ENCODE measurements at regions not wholly inside any gene's neighbourhood (a gene's known extent, or its start where the extent isn't known, plus 50 kb on each side); places are given as distances from the start of the nearest gene placed in this dataset.

DNA sequence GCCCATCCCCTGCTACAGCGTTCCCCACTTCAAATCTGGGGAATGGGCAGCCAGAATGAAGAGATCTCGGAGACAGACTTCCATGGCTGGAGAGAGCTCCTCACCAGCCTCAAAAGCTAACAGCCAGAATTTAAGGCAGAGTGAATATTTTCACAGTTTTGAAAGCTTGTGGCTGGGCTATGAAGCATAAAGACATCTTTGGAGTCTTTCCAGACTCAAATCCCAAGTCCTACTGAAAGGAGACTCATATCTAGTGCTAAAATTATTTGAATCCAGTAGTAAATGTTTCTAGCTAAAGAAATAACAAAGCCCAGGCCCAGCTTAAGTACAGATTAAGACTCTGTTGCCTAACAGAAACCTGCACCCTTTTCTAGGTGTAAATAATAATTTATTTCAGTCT, 628.4 kb upstream of the ALCAM start:
- ATAC-seq = no peak
- no peaks in the 10 kb centered on the region for H3K36me3 ChIP-seq (ENCODE audit: control insufficient read depth, insufficient read depth, low read length)
- CTCF ChIA-PET = no interaction called here
- H3K27me3 ChIP-seq (ENCODE audit: control insufficient read depth, insufficient read depth, low read length) = no peaks in the 10 kb centered on the region
- H3K9me3 ChIP-seq (ENCODE audit: control insufficient read depth, insufficient read depth, low read depth, low read length) = no peaks in the 10 kb centered on the region
- no peaks in the 10 kb centered on the region for H3K4me1 ChIP-seq (ENCODE audit: control insufficient read depth, insufficient read depth, low read length)
- TF ChIP-seq SIN3A (IDR thresholded peaks at IDR 0.05; ENCODE audit: borderline replicate concordance, insufficient read depth, low read depth, low read length) (no peak), CTCF (IDR thresholded peaks at IDR 0.05) (no peak), TCF7L2 (IDR thresholded peaks at IDR 0.05; ENCODE audit: low read depth, low read length) (no peak), POLR2AphosphoS5 (IDR thresholded peaks at IDR 0.05; ENCODE audit: low read depth, low read length) (no peak)
- TF ChIP-seq, protein P1, sequence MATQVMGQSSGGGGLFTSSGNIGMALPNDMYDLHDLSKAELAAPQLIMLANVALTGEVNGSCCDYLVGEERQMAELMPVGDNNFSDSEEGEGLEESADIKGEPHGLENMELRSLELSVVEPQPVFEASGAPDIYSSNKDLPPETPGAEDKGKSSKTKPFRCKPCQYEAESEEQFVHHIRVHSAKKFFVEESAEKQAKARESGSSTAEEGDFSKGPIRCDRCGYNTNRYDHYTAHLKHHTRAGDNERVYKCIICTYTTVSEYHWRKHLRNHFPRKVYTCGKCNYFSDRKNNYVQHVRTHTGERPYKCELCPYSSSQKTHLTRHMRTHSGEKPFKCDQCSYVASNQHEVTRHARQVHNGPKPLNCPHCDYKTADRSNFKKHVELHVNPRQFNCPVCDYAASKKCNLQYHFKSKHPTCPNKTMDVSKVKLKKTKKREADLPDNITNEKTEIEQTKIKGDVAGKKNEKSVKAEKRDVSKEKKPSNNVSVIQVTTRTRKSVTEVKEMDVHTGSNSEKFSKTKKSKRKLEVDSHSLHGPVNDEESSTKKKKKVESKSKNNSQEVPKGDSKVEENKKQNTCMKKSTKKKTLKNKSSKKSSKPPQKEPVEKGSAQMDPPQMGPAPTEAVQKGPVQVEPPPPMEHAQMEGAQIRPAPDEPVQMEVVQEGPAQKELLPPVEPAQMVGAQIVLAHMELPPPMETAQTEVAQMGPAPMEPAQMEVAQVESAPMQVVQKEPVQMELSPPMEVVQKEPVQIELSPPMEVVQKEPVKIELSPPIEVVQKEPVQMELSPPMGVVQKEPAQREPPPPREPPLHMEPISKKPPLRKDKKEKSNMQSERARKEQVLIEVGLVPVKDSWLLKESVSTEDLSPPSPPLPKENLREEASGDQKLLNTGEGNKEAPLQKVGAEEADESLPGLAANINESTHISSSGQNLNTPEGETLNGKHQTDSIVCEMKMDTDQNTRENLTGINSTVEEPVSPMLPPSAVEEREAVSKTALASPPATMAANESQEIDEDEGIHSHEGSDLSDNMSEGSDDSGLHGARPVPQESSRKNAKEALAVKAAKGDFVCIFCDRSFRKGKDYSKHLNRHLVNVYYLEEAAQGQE (IDR thresholded peaks at IDR 0.05; ENCODE audit: insufficient read depth in 1 of 2, low read depth in 2 of 2, low read length in 1 of 2) = no peak
- no TSS peak for BruUV-seq (replicated peaks)
- in situ Hi-C loops (cut with HindIII; ENCODE audit: low pct_unique_long_range_greater_than_20kb, low sequenced_read_pairs) = no loop called here
- H3K27ac ChIP-seq (ENCODE audit: low read length) = no peak overlapping the region
- POLR2A ChIA-PET = no interaction called here
- DNase-seq (ENCODE audit: low read depth, low spot score) = no peak
- no peak overlapping the region for H3K4me3 ChIP-seq (ENCODE audit: low read depth in 2 of 2, low read length in 2 of 2)
- intact Hi-C loops (cut with micrococcal nuclease; ENCODE audit: unreplicated experiment) = no loop called here

DNA sequence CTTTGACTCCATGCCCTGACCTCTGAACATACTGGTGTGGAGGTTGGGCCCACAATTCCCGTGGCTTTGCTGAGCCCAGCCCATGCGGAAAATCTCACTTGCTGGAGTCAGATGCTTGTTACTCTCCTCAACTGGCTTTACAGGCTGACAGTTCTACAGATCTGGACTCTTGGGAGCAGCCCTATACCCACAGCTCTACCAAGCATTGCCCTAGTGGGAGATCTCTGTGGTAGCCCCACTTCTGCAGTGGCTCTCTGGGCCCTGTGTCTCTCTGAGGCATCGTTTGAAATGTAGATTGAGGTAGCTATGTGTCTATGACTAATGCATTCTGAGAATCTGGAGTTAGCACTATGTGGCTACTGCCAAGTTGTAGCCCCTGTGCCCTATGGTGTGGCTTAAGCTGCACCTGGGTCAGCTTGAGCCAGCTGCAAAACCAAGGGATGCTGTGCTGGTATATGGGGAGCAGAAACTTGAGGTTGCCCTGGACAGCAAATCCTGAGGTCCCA, 625.8 kb upstream of the ALCAM start:
- TF ChIP-seq SIN3A (IDR thresholded peaks at IDR 0.05; ENCODE audit: borderline replicate concordance, insufficient read depth, low read depth, low read length) = no peak
- TF ChIP-seq POLR2AphosphoS5 (IDR thresholded peaks at IDR 0.05; ENCODE audit: low read depth, low read length) = no peak
- TF ChIP-seq, protein P1 (IDR thresholded peaks at IDR 0.05; ENCODE audit: insufficient read depth in 1 of 2, low read depth in 2 of 2, low read length in 1 of 2) = no peak
- TF ChIP-seq CTCF (IDR thresholded peaks at IDR 0.05) = no peak
- no peak for TF ChIP-seq TCF7L2 (IDR thresholded peaks at IDR 0.05; ENCODE audit: low read depth, low read length)
- CTCF ChIA-PET = no interaction called here
- Histone ChIP-seq H3K9me3 (ENCODE audit: control insufficient read depth, insufficient read depth, low read depth, low read length) (no peaks in the 10 kb centered on the region), H3K27ac (ENCODE audit: low read length) (no peak overlapping the region), H3K4me3 (ENCODE audit: low read depth in 2 of 2, low read length in 2 of 2) (no peak overlapping the region), H3K36me3 (ENCODE audit: control insufficient read depth, insufficient read depth, low read length) (no peaks in the 10 kb centered on the region), H3K4me1 (ENCODE audit: control insufficient read depth, insufficient read depth, low read length) (no peaks in the 10 kb centered on the region), H3K27me3 (ENCODE audit: control insufficient read depth, insufficient read depth, low read length) (no peaks in the 10 kb centered on the region)
- in situ Hi-C loops (cut with HindIII; ENCODE audit: low pct_unique_long_range_greater_than_20kb, low sequenced_read_pairs) (no loop called here), intact Hi-C loops (cut with micrococcal nuclease; ENCODE audit: unreplicated experiment) (no loop called here)
- DNase-seq (ENCODE audit: low read depth, low spot score) (no peak), ATAC-seq (no peak)
- BruUV-seq (replicated peaks) = no TSS peak
- POLR2A ChIA-PET = no interaction called here
